Tibial artery (tissue), 4 donors: ENCODE measurements at regions not wholly inside any gene's neighbourhood (a gene's known extent, or its start where the extent isn't known, plus 50 kb on each side); places are given as distances from the start of the nearest gene placed in this dataset.

ENCODE experiments used
- DNase-seq, 2 donors: peaks; one replicate each; pipeline ENCODE4 v3.0.0-alpha.2; 2019
- H3K27ac ChIP-seq, 2 donors: fragments of 200-600 bp; sonication (generic) in 1 of 2; 1 replicate in 1 of 2; 2 replicates in 1 of 2; pipeline ENCODE4 v1.5.1; 2018 to 2019; ENCODE audit warnings: mild to moderate bottlenecking in 1 of 2
- H3K27me3 ChIP-seq, 2 donors: fragments of 200-600 bp; sonication (generic) in 1 of 2; one replicate each; pipeline versions ENCODE4 v1.5.1 to v1.6.0; 2016 to 2019
- H3K36me3 ChIP-seq, 3 donors: fragments of 200-600 bp; sonication (generic) in 2 of 3; one replicate each; pipeline ENCODE4 v1.5.1; 2016 to 2019; ENCODE audit warnings: mild to moderate bottlenecking in 2 of 3
- H3K4me1 ChIP-seq, 4 donors: fragments of 200-600 bp; sonication (generic) in 2 of 4; 1 replicate in 3 of 4; 2 replicates in 1 of 4; pipeline ENCODE4 v1.5.1; 2016 to 2019
- H3K4me3 ChIP-seq, 2 donors: fragments of 200-600 bp; sonication (generic) in 1 of 2; 1 replicate in 1 of 2; 2 replicates in 1 of 2; pipeline ENCODE4 v1.5.1; 2018 to 2019; ENCODE audit warnings: mild to moderate bottlenecking in 2 of 2
- H3K9me3 ChIP-seq, 3 donors: fragments of 200-600 bp; sonication (generic) in 1 of 3; one replicate each; pipeline ENCODE4 v1.5.1; 2016 to 2019
- CTCF ChIP-seq, 2 experiments: fragments of 200-600 bp in 1 of 2; fragments of 450-650 bp in 1 of 2; IDR thresholded peaks; one replicate each; pipeline ENCODE4 v1.5.1; 2017 to 2019; ENCODE audit warnings: antibody characterized with exemption in 2 of 2, mild to moderate bottlenecking in 1 of 2, moderate library complexity in 1 of 2
- intact Hi-C: fragments of 100-400 bp; cut with DNase I; formaldehyde crosslinking; loops from one replicate; pipeline ENCODE4 v1.15.0; 2023; ENCODE audit warnings: low total_unique reads

GRCh38 chr7:142425281-142425680, 167.4 kb upstream of the PRSS58 start:
- DNase-seq, result no peak
- intact Hi-C loops, result no loop called here
- Histone ChIP-seq H3K4me1 (no peaks in the 10 kb centered on the region), H3K36me3 (no peaks in the 10 kb centered on the region), H3K27me3 (no peaks in the 10 kb centered on the region), H3K9me3 (no peaks in the 10 kb centered on the region), H3K27ac (no peak overlapping the region), H3K4me3 (no peak overlapping the region)
- TF ChIP-seq CTCF (IDR thresholded peaks at IDR 0.05), result no peak

GRCh38 chr7:142422621-142423020, 164.8 kb upstream of the PRSS58 start:
- Histone ChIP-seq H3K27me3 (no peaks in the 10 kb centered on the region), H3K27ac (no peak overlapping the region), H3K4me1 (no peaks in the 10 kb centered on the region), H3K9me3 (no peaks in the 10 kb centered on the region), H3K36me3 (no peaks in the 10 kb centered on the region), H3K4me3 (no peak overlapping the region)
- intact Hi-C loops, result no loop called here
- no peak for DNase-seq
- TF ChIP-seq CTCF (IDR thresholded peaks at IDR 0.05), result no peak

GRCh38 chr7:142420554-142421362, 162.9 kb upstream of the PRSS58 start:
- TF ChIP-seq CTCF (IDR thresholded peaks at IDR 0.05), result no peak
- intact Hi-C loops, result no loop called here
- DNase-seq, result no peak

GRCh38 chr7:142418326-142418725, 160.5 kb upstream of the PRSS58 start:
- no peaks in the 10 kb centered on the region for H3K4me1 ChIP-seq
- no peaks in the 10 kb centered on the region for H3K36me3 ChIP-seq
- no peaks in the 10 kb centered on the region for H3K9me3 ChIP-seq
- no peak overlapping the region for H3K4me3 ChIP-seq
- no peaks in the 10 kb centered on the region for H3K27me3 ChIP-seq
- no peak for DNase-seq
- intact Hi-C loops, result no loop called here
- H3K27ac ChIP-seq, result no peak overlapping the region
- no peak for TF ChIP-seq CTCF (IDR thresholded peaks at IDR 0.05)

More at GRCh38 chr7:142420554-142421362, 162.9 kb upstream of the PRSS58 start:
- no peaks in the 10 kb centered on the region for H3K27me3 ChIP-seq
- H3K4me3 ChIP-seq, result no peak overlapping the region
- H3K9me3 ChIP-seq, result no peaks in the 10 kb centered on the region
- H3K27ac ChIP-seq, result no peak overlapping the region
- H3K36me3 ChIP-seq, result no peaks in the 10 kb centered on the region
- H3K4me1 ChIP-seq, result no peaks in the 10 kb centered on the region

- intact Hi-C loops, result no loop called here
- H3K27ac ChIP-seq, result no peak overlapping the region
- no peak for DNase-seq
Measured at GRCh38 chr7:142414915-142415314, 157.1 kb upstream of the PRSS58 start.

More at GRCh38 chr7:142414915-142415314, 157.1 kb upstream of the PRSS58 start:
- Histone ChIP-seq H3K36me3 (no peaks in the 10 kb centered on the region), H3K4me3 (no peak overlapping the region), H3K27me3 (no peaks in the 10 kb centered on the region), H3K4me1 (no peaks in the 10 kb centered on the region), H3K9me3 (no peaks in the 10 kb centered on the region)
- no peak for TF ChIP-seq CTCF (IDR thresholded peaks at IDR 0.05)
